Smooth muscle cell (in vitro differentiated cells): ENCODE measurements at regions not wholly inside any gene's neighbourhood (a gene's known extent, or its start where the extent isn't known, plus 50 kb on each side); places are given as distances from the start of the nearest gene placed in this dataset.

Experiments used
- DNase-seq: peaks from one replicate; lab custom pipeline; 2025; ENCODE audit not compliant: unreplicated experiment; lab: John Stamatoyannopoulos, UW
- H2AFZ ChIP-seq: fragments of 200-600 bp; sonication (generic); 2 replicates; pipeline ENCODE4 v1.6.0; 2016; ENCODE audit warnings: antibody characterized with exemption, low read depth, mild to moderate bottlenecking
- H3F3A ChIP-seq: fragments of 200-600 bp; sonication (generic); 2 replicates; pipeline ENCODE4 v1.6.0; 2017; ENCODE audit warnings: antibody characterized with exemption, low read depth
- H3K27ac ChIP-seq: fragments of 200-600 bp; sonication (generic); 2 replicates; pipeline ENCODE4 v1.5.1; 2016; ENCODE audit warnings: low read depth, mild to moderate bottlenecking
- H3K27me3 ChIP-seq: fragments of 200-600 bp; sonication (generic); 2 replicates; pipeline ENCODE4 v1.6.1; 2016; ENCODE audit warnings: low read depth, mild to moderate bottlenecking
- H3K36me3 ChIP-seq: fragments of 200-600 bp; sonication (generic); 2 replicates; pipeline ENCODE4 v1.5.1; 2016; ENCODE audit warnings: low read depth
- H3K4me1 ChIP-seq: fragments of 200-600 bp; sonication (generic); 2 replicates; pipeline ENCODE4 v1.5.1; 2016; ENCODE audit warnings: low read depth
- H3K4me2 ChIP-seq: fragments of 200-600 bp; sonication (generic); 2 replicates; pipeline ENCODE4 v1.6.0; 2016; ENCODE audit warnings: mild to moderate bottlenecking
- H3K4me3 ChIP-seq: fragments of 200-600 bp; sonication (generic); 2 replicates; pipeline ENCODE4 v1.5.1; 2016; ENCODE audit warnings: mild to moderate bottlenecking
- H3K79me2 ChIP-seq: fragments of 200-600 bp; sonication (generic); 2 replicates; pipeline ENCODE4 v1.6.0; 2016; ENCODE audit warnings: low read depth, mild to moderate bottlenecking
- H3K9ac ChIP-seq: fragments of 200-600 bp; sonication (generic); 2 replicates; pipeline ENCODE4 v1.6.0; 2016; ENCODE audit warnings: low read depth
- H3K9me3 ChIP-seq: fragments of 200-600 bp; sonication (generic); replicated peaks from 2 replicates; pipeline ENCODE4 v1.5.1; 2016; ENCODE audit warnings: low read depth
- H4K20me1 ChIP-seq: fragments of 200-600 bp; sonication (generic); 2 replicates; pipeline ENCODE4 v1.6.0; 2016; ENCODE audit warnings: low read depth
- CTCF ChIP-seq: fragments of 200-600 bp; sonication (generic); IDR thresholded peaks from 2 replicates; pipeline ENCODE4 v1.5.1; 2017; ENCODE audit warnings: borderline replicate concordance, mild to moderate bottlenecking, antibody characterized with exemption; ENCODE audit not compliant: insufficient read depth, poor library complexity, severe bottlenecking
- WGBS: methylation state at CpG from one replicate; pipeline ENCODE4 v1.1.7; 2016; ENCODE audit warnings: low lambda C conversion rate; 5-methylcytosine and 5-hydroxymethylcytosine counted together

- H3K36me3 ChIP-seq, result no peaks in the 10 kb centered on the region
- 83% methylated on average over 6 of the region's 6 CpGs for WGBS
- H3F3A ChIP-seq, result no peaks in the 10 kb centered on the region
- no peak overlapping the region for H3K27ac ChIP-seq
- TF ChIP-seq CTCF, result no peak
- H4K20me1 ChIP-seq, result no peaks in the 10 kb centered on the region
- peaks cover 1% of the 10 kb centered on the region for H3K4me1 ChIP-seq
- DNase-seq, result no peak
- no peak overlapping the region for H3K9ac ChIP-seq
- H3K27me3 ChIP-seq, result peaks cover 6% of the 10 kb centered on the region
- H3K79me2 ChIP-seq, result no peaks in the 10 kb centered on the region
- no peak overlapping the region for H3K4me3 ChIP-seq
- H3K9me3 ChIP-seq, result no peaks in the 10 kb centered on the region
- H3K4me2 ChIP-seq, result no peak overlapping the region
- no peak overlapping the region for H2AFZ ChIP-seq
These were observed 93.4 kb downstream of the ZFP64 start for GRCh38 chr20:52098186-52098585.

- no peak for DNase-seq
- no peaks in the 10 kb centered on the region for H3K79me2 ChIP-seq
- 98% methylated on average over 6 of the region's 6 CpGs for WGBS
- H3K4me2 ChIP-seq, result no peak overlapping the region
- H3F3A ChIP-seq, result no peaks in the 10 kb centered on the region
- H3K27ac ChIP-seq, result no peak overlapping the region
- H3K27me3 ChIP-seq, result no peaks in the 10 kb centered on the region
- no peaks in the 10 kb centered on the region for H3K9me3 ChIP-seq
- H3K4me1 ChIP-seq, result no peaks in the 10 kb centered on the region
- H2AFZ ChIP-seq, result no peak overlapping the region
- TF ChIP-seq CTCF, result no peak
- H3K9ac ChIP-seq, result no peak overlapping the region
- H3K36me3 ChIP-seq, result no peaks in the 10 kb centered on the region
- H3K4me3 ChIP-seq, result no peak overlapping the region
- H4K20me1 ChIP-seq, result no peaks in the 10 kb centered on the region
These were observed 95.5 kb downstream of the ZFP64 start for GRCh38 chr20:52096117-52096516.

GRCh38 chr20:52094693-52095092, 96.9 kb downstream of the ZFP64 start:
- Histone ChIP-seq H4K20me1 (no peaks in the 10 kb centered on the region), H3K36me3 (no peaks in the 10 kb centered on the region), H3F3A (no peaks in the 10 kb centered on the region), H3K4me3 (no peak overlapping the region), H3K27ac (no peak overlapping the region), H3K9me3 (no peaks in the 10 kb centered on the region), H3K4me1 (no peaks in the 10 kb centered on the region), H2AFZ (no peak overlapping the region), H3K9ac (no peak overlapping the region), H3K79me2 (no peaks in the 10 kb centered on the region), H3K4me2 (no peak overlapping the region), H3K27me3 (no peaks in the 10 kb centered on the region)
- DNase-seq, result no peak
- TF ChIP-seq CTCF, result no peak
- WGBS, result 79% methylated on average over 2 of the region's 2 CpGs

GRCh38 chr20:52093575-52093974, 98.0 kb downstream of the ZFP64 start:
- TF ChIP-seq CTCF, result no peak
- no peaks in the 10 kb centered on the region for H3K9me3 ChIP-seq

More at GRCh38 chr20:52093575-52093974, 98.0 kb downstream of the ZFP64 start:
- Histone ChIP-seq H3K4me3 (no peak overlapping the region), H3K27ac (no peak overlapping the region), H3K4me1 (no peaks in the 10 kb centered on the region), H3K27me3 (no peaks in the 10 kb centered on the region), H3F3A (no peaks in the 10 kb centered on the region), H3K9ac (no peak overlapping the region), H3K79me2 (no peaks in the 10 kb centered on the region), H3K36me3 (no peaks in the 10 kb centered on the region), H4K20me1 (no peaks in the 10 kb centered on the region), H3K4me2 (no peak overlapping the region), H2AFZ (no peak overlapping the region)
- no peak for DNase-seq
- WGBS, result 91% methylated on average over 4 of the region's 4 CpGs
